ENCODE measurements at regions not wholly inside any gene's neighbourhood (a gene's known extent, or its start where the extent isn't known, plus 50 kb on each side); places are given as distances from the start of the nearest gene placed in this dataset.

- peaks cover 0 to 2% (median 0%) of the 10 kb centered on the region in 9 donors for H3K4me1 ChIP-seq
- WGBS, 2 donors, result 90 to 91% methylated on average over 3 of the region's 3 CpGs
Measured at GRCh38 chr7:132041108-132041507, 484.7 kb upstream of the PODXL start.

GRCh38 chr7:132035517-132036362 lies 479.3 kb upstream of the PODXL start:
- ATAC-seq (peak in 3 of 8 donors; percentile 35 to 74 (median 44)), DNase-seq (no peak)
- WGBS, 2 donors, result 46 to 48% methylated on average over 9 of the region's 9 CpGs
- TF ChIP-seq CTCF (IDR thresholded peaks at IDR 0.05), result no peak
- Histone ChIP-seq H3K4me3 (no peak overlapping the region), H3K36me3 (no peaks in the 10 kb centered on the region), H3K9me3 (no peaks in the 10 kb centered on the region), H3K4me1 (peaks cover 0 to 18% (median 9%) of the 10 kb centered on the region in 9 donors), H3K27ac (no peak overlapping the region), H3K27me3 (peaks cover 0 to 6% (median 0%) of the 10 kb centered on the region in 7 donors)
- intact Hi-C loops (cut with DNase I), result no loop called here

More at GRCh38 chr7:132041108-132041507, 484.7 kb upstream of the PODXL start:
- H3K36me3 ChIP-seq, result no peaks in the 10 kb centered on the region
- ATAC-seq, result no peak
- peaks cover 0 to 7% (median 0%) of the 10 kb centered on the region in 11 donors for H3K9me3 ChIP-seq
- H3K27me3 ChIP-seq, result peaks cover 0 to 6% (median 0%) of the 10 kb centered on the region in 7 donors
- no peak overlapping the region for H3K27ac ChIP-seq
- intact Hi-C loops (cut with DNase I), result loop anchor here in 2 of 10 donors (10.0 kb wide), 2 partner anchors 96 to 346 kb away; no protein-coding TSS in a partner anchor
- DNase-seq, result no peak
- no peak for TF ChIP-seq CTCF (IDR thresholded peaks at IDR 0.05)
- no peak overlapping the region for H3K4me3 ChIP-seq

GRCh38 chr7:132034748-132035416 lies 478.5 kb upstream of the PODXL start:
- no peaks in the 10 kb centered on the region for H3K36me3 ChIP-seq
- no peak for TF ChIP-seq CTCF (IDR thresholded peaks at IDR 0.05)
- H3K27ac ChIP-seq, result no peak overlapping the region
- intact Hi-C loops (cut with DNase I), result no loop called here
- H3K9me3 ChIP-seq, result no peaks in the 10 kb centered on the region
- DNase-seq (no peak), ATAC-seq (peak in 5 of 8 donors; percentile 30 to 66 (median 48))
- peaks cover 0 to 23% (median 14%) of the 10 kb centered on the region in 9 donors for H3K4me1 ChIP-seq
- 23 to 47% methylated on average over 6 of the region's 6 CpGs for WGBS, 2 donors
- no peak overlapping the region for H3K4me3 ChIP-seq
- H3K27me3 ChIP-seq, result peaks cover 0 to 6% (median 0%) of the 10 kb centered on the region in 7 donors

GRCh38 chr7:132030883-132031282 lies 474.5 kb upstream of the PODXL start:
- Histone ChIP-seq H3K9me3 (no peaks in the 10 kb centered on the region), H3K4me1 (peaks cover 0 to 26% (median 9%) of the 10 kb centered on the region in 9 donors), H3K36me3 (no peaks in the 10 kb centered on the region), H3K4me3 (no peak overlapping the region), H3K27ac (peak overlapping the region in 2 of 10 donors; percentile 46 to 47), H3K27me3 (no peaks in the 10 kb centered on the region)
- TF ChIP-seq CTCF (IDR thresholded peaks at IDR 0.05), result no peak
- DNase-seq, result no peak
- intact Hi-C loops (cut with DNase I), result no loop called here
- ATAC-seq, result no peak
- 75 to 89% methylated on average over 2 of the region's 2 CpGs for WGBS, 2 donors
